ENCODE measurements at regions not wholly inside any gene's neighbourhood (a gene's known extent, or its start where the extent isn't known, plus 50 kb on each side); places are given as distances from the start of the nearest gene placed in this dataset.

- DNase-seq (ENCODE audit: low spot score), result no peak
Measured at GRCh38 chr10:36301539-36301938, 659.4 kb upstream of the FZD8 start.

- no peak for DNase-seq (ENCODE audit: low spot score)
Measured at GRCh38 chr10:36301139-36301538, 659.0 kb upstream of the FZD8 start.

DNA sequence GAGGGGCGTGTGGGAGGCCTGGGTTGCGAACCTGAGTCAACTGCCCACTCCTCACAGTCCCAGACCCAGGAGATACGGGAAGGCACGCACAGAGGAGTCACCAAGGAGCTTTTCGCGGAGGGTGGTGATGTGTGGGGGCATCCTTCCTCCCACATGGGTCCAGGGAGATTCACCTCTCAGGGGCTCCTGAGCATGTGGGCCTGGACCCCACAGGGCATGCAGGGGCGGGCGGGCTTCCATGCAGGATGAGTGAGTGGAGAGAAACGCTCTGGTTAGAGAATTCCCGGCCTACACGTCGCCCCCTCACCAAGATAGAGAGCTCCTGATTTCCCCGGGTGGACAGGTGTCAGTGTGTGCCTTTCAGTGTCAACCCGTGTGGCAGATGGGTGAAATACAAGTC lies 641.7 kb upstream of the FZD8 start:
- no peak for DNase-seq (ENCODE audit: low spot score)

DNA sequence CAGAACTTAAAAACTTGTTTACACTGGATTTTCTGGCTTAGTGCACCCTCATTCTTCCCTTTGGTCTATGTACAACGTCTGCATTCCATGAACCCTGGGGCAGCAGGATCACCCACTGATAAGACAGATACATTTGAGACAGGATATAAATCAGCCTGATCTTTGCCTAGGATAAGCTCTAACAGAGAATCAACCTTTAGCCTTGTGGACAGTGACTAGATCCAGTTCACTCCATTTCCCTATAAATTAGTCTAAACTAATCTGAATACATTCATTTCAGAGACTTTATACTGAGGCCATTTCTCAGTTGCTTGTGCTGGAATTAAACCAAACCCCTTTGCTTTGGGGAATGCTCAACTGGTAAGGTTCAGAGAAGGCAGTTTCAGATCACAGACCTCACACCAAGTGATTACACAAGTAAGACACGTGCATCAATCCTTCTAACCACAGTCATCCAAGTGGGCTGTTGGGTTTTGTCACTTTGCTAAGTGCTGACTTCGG lies 639.8 kb upstream of the FZD8 start:
- DNase-seq (ENCODE audit: low spot score), result no peak

- DNase-seq (ENCODE audit: low spot score), result no peak
Measured at GRCh38 chr10:36280890-36281499, 638.9 kb upstream of the FZD8 start.

- DNase-seq (ENCODE audit: low spot score), result no peak
Measured at GRCh38 chr10:36280321-36280741, 638.2 kb upstream of the FZD8 start.

DNA sequence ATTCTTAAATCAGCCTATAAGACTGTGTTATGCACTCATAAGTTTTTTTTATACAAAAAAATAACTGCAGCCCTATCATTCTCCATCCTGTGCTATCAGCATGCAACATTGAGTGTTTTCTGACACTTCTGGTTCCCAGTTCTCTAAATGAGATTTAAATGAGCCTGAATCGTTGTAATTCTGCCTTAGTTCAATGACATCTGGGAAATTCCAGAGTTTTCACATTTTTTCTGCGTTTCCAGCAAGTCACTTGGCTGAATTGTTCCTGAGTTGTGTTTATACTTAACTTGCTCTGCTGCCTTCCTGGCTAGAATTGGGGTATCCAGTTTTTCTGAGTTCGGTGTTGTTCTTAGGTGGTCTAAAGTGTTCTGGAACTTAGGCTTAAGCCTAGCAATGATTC lies 636.1 kb upstream of the FZD8 start:
- DNase-seq (ENCODE audit: low spot score), result no peak

- no peak for DNase-seq (ENCODE audit: low spot score)
Measured at GRCh38 chr10:36277459-36277858, 635.4 kb upstream of the FZD8 start.

DNA sequence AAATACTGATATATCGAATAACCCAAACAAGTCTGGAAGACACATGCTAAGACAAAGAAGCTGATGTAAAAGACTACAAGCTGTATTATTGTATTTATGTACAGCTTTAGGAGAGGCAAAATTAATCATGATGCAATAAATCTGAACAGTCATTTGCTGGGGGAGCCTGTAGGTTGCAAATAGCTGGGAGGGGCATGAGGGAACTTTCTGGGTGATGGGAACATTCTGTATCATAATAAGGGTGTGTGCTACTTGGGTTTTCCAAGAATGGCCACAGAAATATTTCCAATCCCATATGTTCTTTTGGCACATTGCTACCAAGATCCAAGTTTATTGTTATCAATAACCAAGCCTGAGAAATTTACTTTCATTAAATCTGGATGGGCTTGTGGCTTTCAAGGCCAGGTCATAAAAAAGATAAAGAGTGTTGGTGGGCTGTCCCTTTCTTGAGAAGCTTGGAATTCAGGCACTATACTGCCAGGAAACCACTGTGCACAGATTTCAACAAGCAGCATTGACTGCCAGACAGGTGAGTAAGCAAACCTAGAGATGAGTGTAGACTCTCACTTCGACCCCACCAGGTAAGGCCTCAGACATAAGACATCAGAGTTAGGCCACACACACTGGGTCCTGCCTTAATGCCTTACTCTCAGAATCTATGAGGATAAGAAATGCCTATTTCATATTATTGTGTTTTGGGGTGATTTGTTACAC lies 629.7 kb upstream of the FZD8 start:
- no peak for DNase-seq (ENCODE audit: low spot score)

DNA sequence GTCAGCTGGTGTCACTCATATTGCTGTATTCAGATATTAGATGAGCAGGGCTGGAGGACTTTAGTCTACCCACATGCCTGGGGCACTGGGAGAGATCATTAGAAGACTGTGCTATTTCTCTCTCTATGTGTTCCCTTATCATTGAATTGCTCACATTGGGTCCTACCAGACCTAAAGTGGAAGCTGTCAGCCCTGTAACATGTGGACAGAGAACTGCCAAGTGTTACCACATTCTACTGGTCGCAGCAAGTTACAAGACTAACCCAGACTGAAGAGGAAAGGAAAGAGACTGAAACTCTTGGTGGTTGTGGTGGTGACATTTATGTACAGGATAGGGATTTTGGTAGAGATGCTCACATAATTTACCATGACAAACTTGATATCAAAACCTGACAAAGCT lies 627.1 kb upstream of the FZD8 start:
- no peak for DNase-seq (ENCODE audit: low spot score)

DNA sequence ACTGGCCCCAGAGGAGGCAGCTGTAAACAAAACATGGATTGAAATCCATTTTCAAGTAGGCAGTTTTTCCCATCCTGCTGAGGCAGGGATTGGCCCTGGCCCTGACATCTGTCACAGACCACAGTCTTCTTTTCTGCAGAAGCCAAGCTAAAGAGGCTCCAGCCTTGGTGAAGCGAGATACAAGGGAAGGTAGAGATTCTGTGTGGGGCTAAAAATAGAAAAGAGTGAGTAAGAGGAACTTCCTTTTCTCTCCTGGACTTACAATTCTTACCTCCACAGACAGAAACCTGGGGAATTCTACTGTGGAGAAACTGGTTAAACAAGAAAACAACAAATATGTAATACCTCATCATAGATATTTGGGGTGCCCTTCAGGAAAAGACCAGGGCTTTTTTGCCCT lies 624.8 kb upstream of the FZD8 start:
- no peak for DNase-seq (ENCODE audit: low spot score)

- DNase-seq (ENCODE audit: low spot score), result no peak
Measured at GRCh38 chr10:36265741-36266140, 623.6 kb upstream of the FZD8 start.

GRCh38 chr10:36263871-36264270 lies 621.8 kb upstream of the FZD8 start:
- DNase-seq (ENCODE audit: low spot score), result no peak

GRCh38 chr10:36256948-36257356 lies 614.9 kb upstream of the FZD8 start:
- DNase-seq (ENCODE audit: low spot score), result no peak

DNA sequence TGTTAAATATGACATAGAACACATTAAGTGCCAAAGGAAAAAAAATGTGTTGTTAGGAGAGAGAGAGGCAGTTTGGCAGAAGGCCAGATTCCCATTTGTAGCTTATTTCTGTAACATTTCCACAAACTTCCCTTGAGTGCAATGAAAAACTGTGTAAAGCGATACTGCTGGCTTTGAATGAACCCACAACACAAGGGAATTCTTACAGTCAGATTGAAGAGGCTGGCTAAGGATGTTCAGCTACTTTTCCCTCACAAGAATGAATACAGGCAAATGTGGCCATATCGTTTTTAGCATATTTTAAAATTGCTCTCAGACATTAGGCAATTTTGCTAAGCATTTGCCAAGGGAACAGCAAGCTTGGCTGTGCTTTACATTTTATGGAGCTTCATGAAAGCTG lies 614.1 kb upstream of the FZD8 start:
- DNase-seq (ENCODE audit: low spot score), result no peak

DNA sequence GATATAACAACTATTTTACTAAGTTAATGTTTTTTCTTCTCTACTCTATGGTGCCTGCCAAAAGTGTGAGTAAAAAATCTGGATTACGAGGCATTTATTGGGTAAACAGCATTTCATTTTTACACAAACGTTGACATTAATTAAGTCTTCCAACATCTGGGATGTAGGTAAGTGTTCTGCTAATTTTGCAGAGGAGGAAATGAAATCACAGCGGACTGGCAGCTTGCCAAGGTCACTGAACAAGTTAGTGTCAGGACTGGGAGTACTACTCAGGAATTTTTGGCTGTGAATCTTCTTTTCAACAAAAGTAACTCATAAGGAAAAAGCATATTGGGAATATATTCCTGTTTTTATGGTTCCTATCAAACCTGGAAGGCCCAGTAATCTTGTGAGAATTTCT lies 612.1 kb upstream of the FZD8 start:
- no peak for DNase-seq (ENCODE audit: low spot score)

- no peak for DNase-seq (ENCODE audit: low spot score)
Measured at GRCh38 chr10:36253731-36254130, 611.6 kb upstream of the FZD8 start.

GRCh38 chr10:36251068-36251467 lies 609.0 kb upstream of the FZD8 start:
- no peak for DNase-seq (ENCODE audit: low spot score)

- DNase-seq (ENCODE audit: low spot score), result no peak
Measured at GRCh38 chr10:36248304-36248981, 606.3 kb upstream of the FZD8 start.

GRCh38 chr10:36247478-36247877 lies 605.4 kb upstream of the FZD8 start:
- DNase-seq (ENCODE audit: low spot score), result no peak

DNA sequence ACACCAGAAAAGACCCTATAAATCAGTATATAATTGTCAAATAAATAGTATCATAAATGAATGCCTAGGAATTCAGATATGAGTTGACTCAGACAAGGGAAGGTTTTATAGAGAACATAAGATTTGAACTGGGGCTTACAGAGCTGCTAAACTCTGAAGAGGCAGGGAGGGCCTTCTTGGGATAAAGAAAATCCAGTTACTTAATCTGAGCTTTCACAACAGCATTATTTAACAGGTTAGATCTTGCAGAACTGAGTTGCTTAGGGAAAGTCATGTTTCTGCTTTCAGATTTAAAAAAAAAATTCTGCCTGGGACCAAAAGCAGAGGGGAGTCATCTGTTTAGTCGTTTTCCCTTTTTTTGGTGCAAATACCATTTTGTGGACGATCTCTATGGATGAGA lies 594.8 kb upstream of the FZD8 start:
- no peak for DNase-seq (ENCODE audit: low spot score)

GRCh38 chr10:36236341-36236740 lies 594.2 kb upstream of the FZD8 start:
- DNase-seq (ENCODE audit: low spot score), result no peak

DNA sequence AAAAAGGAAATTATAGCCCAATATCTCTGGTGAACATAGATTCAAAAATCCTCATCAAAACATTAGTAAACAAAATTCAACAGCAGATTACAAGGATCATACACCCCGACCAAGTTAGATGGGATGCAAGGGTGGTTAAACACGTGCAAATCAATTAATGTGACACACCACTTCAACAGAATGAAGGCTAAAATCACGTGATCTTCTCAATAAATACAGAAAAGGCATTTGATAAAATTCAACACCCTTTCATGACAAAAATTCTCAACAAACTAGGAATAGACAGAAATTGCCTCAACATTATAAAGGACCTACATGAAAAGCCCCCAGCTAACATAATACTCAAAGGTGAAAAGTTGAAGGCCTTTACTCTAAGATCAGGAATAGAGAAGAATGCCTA lies 590.8 kb upstream of the FZD8 start:
- no peak for DNase-seq (ENCODE audit: low spot score)
